ENCODE measurements at regions not wholly inside any gene's neighbourhood (a gene's known extent, or its start where the extent isn't known, plus 50 kb on each side); places are given as distances from the start of the nearest gene placed in this dataset.

- no peaks in the 10 kb centered on the region for H3K9me3 Mint-ChIP-seq
- H3K27me3 Mint-ChIP-seq (ENCODE audit: low read depth): peaks cover 24% of the 10 kb centered on the region
- H3K4me1 Mint-ChIP-seq: peaks cover 17% of the 10 kb centered on the region
- no peaks in the 10 kb centered on the region for H3K36me3 Mint-ChIP-seq (ENCODE audit: low read depth)
- no peak overlapping the region for H3K4me3 Mint-ChIP-seq
- TF ChIP-seq CTCF (IDR thresholded peaks at IDR 0.05; ENCODE audit: unreplicated experiment in 3 of 3): no peak
- H3K27ac Mint-ChIP-seq: no peak overlapping the region
These were observed 334.3 kb upstream of the GATB start for GRCh38 chr4:152094970-152095700.

GRCh38 chr4:152091405-152091804 is 330.6 kb upstream of the GATB start:
- TF ChIP-seq CTCF (IDR thresholded peaks at IDR 0.05; ENCODE audit: unreplicated experiment in 3 of 3): no peak
- Mint-ChIP-seq H3K27ac (no peak overlapping the region), H3K9me3 (no peaks in the 10 kb centered on the region), H3K4me1 (peaks cover 18% of the 10 kb centered on the region), H3K27me3 (ENCODE audit: low read depth) (peaks cover 17% of the 10 kb centered on the region), H3K4me3 (no peak overlapping the region), H3K36me3 (ENCODE audit: low read depth) (no peaks in the 10 kb centered on the region)

GRCh38 chr4:152090543-152090942 is 329.7 kb upstream of the GATB start:
- Mint-ChIP-seq H3K4me3 (no peak overlapping the region), H3K27ac (no peak overlapping the region), H3K4me1 (peaks cover 18% of the 10 kb centered on the region), H3K27me3 (ENCODE audit: low read depth) (peaks cover 15% of the 10 kb centered on the region), H3K36me3 (ENCODE audit: low read depth) (no peaks in the 10 kb centered on the region), H3K9me3 (no peaks in the 10 kb centered on the region)
- TF ChIP-seq CTCF (IDR thresholded peaks at IDR 0.05; ENCODE audit: unreplicated experiment in 3 of 3): no peak

- Mint-ChIP-seq H3K27ac (no peak overlapping the region), H3K27me3 (ENCODE audit: low read depth) (peaks cover 16% of the 10 kb centered on the region), H3K4me3 (no peak overlapping the region), H3K9me3 (no peaks in the 10 kb centered on the region), H3K4me1 (peaks cover 12% of the 10 kb centered on the region), H3K36me3 (ENCODE audit: low read depth) (no peaks in the 10 kb centered on the region)
- TF ChIP-seq CTCF (IDR thresholded peaks at IDR 0.05; ENCODE audit: unreplicated experiment in 3 of 3): no peak
These were observed 328.8 kb upstream of the GATB start for GRCh38 chr4:152089584-152089983.

GRCh38 chr4:152087335-152087734 is 326.5 kb upstream of the GATB start:
- H3K9me3 Mint-ChIP-seq: no peaks in the 10 kb centered on the region
- H3K27me3 Mint-ChIP-seq (ENCODE audit: low read depth): peaks cover 32% of the 10 kb centered on the region
- no peak overlapping the region for H3K27ac Mint-ChIP-seq
- H3K4me1 Mint-ChIP-seq: peaks cover 7% of the 10 kb centered on the region
- no peak overlapping the region for H3K4me3 Mint-ChIP-seq
- TF ChIP-seq CTCF (IDR thresholded peaks at IDR 0.05; ENCODE audit: unreplicated experiment in 3 of 3): no peak
- no peaks in the 10 kb centered on the region for H3K36me3 Mint-ChIP-seq (ENCODE audit: low read depth)

GRCh38 chr4:152085657-152086056 is 324.9 kb upstream of the GATB start:
- no peaks in the 10 kb centered on the region for H3K36me3 Mint-ChIP-seq (ENCODE audit: low read depth)
- no peak overlapping the region for H3K4me3 Mint-ChIP-seq
- peaks cover 7% of the 10 kb centered on the region for H3K4me1 Mint-ChIP-seq
- H3K9me3 Mint-ChIP-seq: no peaks in the 10 kb centered on the region
- no peak for TF ChIP-seq CTCF (IDR thresholded peaks at IDR 0.05; ENCODE audit: unreplicated experiment in 3 of 3)
- H3K27ac Mint-ChIP-seq: no peak overlapping the region
- H3K27me3 Mint-ChIP-seq (ENCODE audit: low read depth): peaks cover 37% of the 10 kb centered on the region

All from nephron (organoid).